Stimulated activated CD4-positive, alpha-beta T cell treated with anti-CD3 and anti-CD28 coated beads, TNF-alpha, amount 100 ng/mL, for 1 hour (primary cell): ENCODE measurements at regions not wholly inside any gene's neighbourhood (a gene's known extent, or its start where the extent isn't known, plus 50 kb on each side); places are given as distances from the start of the nearest gene placed in this dataset.
A peak's percentile ranks its signal among the peaks of the same experiment; 100 is the strongest.

Source experiments
- DNase-seq, 3 donors: peaks; one replicate each; pipeline ENCODE4 v3.0.0-alpha.2; 2020; ENCODE audit warnings: low read depth in 3 of 3, low spot score in 1 of 3

DNA sequence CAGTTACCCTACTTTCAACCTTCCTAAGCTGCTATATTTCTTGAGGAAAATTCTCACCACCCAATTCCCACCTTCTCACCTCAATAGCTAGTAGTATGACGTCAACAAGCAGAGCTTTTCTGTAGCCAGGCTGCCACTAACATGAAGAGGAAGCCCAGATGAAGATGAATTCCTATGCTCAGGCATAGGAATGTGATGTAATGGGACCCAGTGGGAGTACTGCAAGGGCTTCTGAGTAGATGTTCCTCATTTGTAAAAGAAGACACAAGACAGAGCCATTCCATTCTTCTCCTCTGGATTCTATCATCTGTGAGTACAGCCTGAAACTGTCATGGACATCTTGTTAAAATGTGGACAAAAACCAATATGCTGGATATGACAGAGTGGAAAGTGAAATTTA lies 81.6 kb upstream of the KLF3 start:
- DNase-seq: no peak

DNA sequence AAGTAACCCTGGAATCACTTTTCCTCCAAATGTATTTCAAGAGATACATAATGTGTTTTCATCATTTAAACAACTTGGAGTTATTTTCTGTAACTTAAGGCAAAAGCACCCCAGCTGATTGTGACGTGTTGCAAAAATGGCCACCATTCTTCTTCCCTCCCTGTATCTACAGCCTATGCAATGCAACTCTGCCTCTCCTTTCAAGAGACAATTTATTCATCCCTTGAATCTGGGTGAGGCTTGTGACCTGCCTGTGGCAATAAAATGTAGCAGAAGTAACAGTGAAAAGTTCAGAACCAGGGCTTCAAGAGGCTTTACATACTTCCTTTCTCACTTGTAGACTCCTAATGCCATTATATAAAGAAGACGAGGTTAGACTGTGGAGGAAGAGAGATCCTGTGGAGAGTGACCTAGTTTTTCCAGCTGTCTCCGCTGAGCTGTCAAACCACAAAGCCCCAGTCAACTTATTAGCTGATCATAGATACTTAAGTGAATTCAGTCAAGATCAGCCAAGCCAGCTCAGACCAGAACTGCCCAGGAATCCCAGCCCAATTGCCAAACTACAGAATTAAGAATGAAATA lies 81.0 kb upstream of the KLF3 start:
- peak in 1 of 3 donors; percentile 4 for DNase-seq

DNA sequence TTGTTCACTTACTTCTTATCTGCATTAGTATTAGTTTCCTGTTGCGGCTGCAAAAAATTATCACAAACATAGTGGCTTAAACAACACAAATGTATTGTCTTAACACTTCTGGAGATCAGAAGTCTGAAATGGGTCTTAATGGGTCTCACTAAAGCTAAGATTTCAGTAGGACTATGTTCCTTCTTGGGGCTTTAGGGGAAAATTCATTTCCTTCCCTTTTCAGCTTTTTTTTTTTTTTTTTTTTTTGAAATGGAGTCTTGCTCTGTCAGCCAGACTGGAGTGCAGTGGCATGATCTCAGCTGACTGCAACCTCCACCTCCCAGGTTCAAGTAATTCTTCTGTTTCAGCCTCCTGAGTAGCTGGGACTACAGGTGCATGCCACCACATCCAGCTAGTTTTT lies 78.1 kb upstream of the KLF3 start:
- no peak for DNase-seq

DNA sequence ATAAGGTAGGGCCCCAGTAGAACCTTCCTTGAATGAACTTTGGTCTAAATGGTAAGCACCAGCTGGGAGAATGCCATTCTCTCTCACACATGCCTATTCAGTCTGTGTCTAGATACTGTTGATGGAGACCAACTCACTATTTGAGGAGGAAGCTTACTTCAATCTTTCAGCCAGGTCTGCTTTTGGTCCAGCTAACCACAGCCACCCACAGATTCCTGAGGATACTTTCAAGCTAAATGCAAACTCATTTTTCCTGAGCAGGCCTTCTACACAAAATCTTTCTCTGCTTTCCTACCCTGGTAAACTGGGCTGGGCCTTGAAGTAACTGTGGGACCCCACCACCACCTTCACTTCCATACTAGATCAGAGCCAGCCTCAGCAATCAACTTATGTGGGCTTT lies 76.9 kb upstream of the KLF3 start:
- no peak for DNase-seq

DNA sequence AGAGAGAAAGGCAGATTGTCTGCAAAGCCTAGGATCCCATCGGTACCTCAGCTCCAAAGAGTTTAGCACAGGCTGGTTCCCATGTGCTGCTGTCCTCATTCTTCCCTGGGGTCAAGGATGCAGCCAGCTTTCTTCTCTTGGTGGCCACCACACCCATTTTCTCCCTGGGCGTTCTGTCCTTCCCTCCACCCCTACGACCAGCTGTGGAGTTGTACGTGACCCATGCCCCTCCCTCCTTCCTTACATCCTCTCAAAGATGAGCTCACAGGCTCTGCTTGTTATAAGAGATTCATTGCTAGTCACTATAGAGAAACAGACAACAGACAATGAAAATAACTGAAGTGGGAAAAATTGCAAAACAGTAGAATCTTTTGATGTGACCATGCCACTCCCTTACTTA lies 74.0 kb upstream of the KLF3 start:
- DNase-seq: no peak

DNA sequence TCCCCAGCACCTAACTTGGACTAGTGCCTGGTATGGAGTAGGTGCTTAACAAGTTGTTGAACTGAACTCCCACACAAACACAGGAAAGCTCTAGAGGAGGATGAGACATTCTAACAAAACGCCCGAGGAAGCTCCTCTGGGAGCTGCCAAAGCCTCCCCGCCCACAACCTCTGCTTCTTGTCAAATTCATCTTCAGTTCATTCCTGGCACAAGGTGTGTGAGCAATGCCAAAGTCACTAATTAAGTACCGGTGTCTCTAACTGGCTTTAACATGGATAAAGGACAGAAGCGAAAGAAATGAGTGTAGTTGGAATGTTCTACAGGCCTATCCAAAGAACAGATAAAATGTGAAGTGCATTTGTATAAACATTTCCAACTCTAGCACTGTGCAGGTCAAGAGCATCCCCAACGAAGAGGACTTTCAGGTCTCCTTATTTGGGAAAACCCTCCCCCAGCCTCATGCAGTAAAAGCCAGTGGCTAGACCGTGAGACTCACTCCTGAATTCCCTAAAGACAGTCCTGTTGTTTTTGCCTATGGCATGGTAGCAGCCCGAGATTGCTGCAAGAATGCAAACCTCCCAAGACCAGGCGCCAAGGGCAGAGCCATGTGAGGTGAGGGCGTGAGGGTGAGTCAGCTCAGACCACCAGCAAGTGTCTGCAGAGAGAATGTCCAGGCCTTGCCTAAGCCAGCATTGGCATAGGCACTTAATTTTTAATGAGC lies 72.2 kb upstream of the KLF3 start:
- no peak for DNase-seq

DNA sequence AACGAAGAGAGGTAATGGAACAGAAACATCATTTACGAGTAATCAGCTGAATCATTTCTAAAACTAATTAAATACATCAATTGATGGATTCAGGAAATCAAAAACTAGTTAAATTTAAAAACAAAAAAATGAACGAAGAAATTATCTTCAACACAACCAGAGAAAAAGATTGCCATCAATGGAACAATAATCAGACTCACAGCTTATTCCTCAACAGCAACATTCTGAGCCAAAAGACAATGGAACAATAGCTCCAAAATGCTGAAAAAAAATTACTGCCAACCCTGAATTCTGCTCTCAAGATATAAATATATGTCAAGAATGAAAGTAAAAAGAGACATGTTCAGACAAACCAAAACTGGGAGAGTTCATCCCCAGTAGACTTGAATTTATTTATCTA lies 65.5 kb upstream of the KLF3 start:
- DNase-seq: no peak

DNA sequence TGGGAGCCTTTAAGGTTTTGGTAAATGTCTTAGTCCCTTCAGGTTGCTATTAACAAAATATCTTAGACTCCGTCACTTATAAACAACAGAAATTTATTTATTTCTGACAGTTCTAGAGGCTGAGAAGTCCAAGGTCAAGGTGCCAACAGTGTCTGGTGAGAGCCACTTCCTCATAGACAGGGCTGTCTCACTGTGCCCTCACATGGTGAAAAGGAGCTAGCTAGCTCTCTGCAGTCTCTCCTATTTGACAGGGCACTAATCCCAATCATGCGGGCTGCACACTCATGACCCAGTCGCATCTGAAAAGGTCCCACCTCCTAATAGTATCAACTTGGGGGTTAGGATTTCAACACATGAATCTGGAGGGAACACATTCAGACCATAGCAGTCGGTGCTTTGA lies 63.4 kb upstream of the KLF3 start:
- no peak for DNase-seq

DNA sequence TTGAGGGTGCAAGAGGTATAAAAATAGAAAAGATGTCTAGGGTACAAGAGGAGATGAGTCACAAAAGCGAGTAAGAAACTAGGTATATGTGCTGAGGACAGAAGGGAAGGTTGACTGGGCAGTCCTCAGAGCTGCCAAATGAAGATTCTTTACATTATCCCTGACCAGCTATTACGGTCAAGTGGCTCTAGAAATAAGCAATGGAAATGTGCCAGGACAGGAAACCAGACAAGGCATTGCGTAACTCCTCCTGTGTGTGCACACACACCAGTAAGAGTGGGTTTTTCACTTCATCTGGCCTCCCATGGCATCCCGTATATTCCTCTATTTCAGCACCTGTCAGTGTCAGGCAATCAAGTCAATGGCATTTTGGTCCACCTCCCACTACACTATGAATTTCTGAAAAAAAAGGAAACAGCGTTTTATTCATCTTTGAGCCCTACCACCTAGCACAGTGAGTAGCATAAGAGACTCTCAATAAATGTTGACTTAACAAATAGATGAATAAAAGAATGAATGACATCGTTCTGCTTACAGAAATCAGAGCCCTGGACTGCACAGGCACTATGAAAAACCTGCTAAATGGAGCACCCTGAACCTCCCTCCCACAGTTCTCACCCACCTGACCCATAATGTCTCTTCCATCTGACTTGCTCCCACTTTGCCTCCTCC lies 62.6 kb upstream of the KLF3 start:
- no peak for DNase-seq

DNA sequence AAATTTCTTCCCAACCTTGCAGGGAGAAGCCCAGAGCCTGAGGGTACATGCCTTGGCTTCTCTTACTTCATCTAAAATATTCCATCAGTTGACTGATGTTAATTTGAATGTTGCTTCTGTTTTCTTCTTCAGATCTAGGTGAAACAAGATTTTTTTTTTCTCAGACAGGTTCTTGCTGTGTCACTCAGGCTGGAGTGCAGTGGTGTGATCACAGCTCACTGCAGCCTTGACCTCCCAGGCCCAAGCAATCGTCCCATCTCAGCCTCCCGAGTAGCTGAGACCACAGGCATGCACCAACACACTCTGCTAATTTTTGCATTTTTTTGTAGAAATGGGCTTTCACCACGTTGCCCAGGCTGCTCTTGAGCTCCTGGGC lies 62.1 kb upstream of the KLF3 start:
- no peak for DNase-seq

DNA sequence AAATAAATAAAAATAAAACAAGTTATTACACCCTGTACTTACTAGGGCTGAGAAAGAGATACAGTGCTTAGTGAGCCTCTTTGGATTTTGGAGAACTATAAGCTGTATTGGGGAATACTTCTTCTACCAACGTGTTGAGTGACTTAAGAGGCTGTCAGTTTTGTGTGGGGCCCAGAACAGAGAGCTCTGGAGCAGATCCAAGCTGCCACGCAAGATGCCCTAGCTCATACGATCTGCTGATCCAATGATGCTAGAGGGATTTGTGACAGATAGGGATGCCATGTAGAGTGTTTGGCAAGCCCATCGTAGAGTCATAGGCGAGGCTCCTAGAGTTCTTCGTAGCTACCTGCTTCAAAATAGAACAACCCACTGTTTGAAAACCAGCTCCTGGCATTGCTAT lies 60.3 kb upstream of the KLF3 start:
- DNase-seq: no peak

DNA sequence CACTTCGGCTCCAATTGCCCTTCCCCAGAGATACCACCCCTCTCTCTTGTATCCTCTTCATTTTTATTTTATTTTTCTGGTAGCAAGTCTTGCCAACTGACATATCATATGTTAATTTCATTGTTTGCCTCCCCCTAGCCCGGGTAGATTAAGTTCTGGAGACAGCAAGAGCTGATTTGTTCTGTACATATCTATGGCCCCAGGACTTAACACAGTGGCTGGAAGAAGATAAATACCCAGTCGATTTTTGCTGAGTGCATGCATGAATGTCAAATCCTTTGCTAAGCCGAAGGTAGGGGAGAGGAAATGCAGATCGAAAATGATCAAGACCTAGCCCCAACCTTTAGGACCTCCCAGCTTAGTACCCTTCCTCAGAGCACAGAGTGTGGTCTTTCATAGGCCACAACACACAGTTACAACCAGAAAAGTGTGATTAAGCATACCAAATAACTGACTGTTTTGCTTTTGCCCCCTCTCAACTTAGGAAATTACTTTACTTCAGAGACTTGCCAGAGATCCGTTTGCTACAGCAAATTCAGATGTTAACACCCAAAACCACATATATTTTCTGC lies 58.7 kb upstream of the KLF3 start:
- no peak for DNase-seq

DNA sequence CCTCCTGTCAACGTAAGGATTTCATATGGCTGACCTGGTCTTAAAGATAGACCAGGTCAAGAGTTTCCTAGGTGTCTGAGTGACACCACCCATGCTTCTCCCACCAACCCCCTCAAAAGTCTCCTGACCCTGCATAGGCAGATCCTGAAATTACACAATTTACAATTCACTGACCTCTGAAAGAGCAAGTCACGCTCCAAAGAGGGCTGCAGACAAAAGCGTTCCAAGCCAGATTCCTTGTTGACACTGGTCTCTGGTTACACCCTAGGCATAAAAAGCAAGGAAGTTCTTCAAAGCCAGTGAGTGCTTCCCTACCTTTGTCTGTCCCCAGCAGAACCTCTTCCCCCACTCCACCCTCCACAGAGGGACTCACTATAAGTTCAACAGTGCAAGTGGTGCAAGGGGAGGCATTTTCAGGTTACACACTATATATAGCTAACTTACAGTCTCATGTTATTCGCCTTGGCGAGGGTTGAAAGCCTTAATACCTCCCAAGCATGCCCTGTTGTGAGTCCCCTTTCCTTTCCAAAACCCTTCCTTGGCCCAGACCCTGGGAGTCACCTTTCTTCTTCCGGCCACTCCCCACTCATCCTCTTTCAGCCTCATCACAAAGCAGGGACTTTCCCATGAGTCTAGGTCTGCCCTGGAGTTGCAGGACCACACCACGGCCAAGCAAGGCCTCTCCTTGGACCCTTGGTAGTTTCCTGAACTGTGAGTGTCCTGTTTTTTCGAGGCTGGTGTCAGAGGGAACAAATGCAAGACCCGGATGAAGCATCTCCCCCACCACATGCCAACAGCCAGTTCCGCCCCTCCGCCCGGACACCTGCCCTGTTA lies 58.0 kb upstream of the KLF3 start:
- no peak for DNase-seq

DNA sequence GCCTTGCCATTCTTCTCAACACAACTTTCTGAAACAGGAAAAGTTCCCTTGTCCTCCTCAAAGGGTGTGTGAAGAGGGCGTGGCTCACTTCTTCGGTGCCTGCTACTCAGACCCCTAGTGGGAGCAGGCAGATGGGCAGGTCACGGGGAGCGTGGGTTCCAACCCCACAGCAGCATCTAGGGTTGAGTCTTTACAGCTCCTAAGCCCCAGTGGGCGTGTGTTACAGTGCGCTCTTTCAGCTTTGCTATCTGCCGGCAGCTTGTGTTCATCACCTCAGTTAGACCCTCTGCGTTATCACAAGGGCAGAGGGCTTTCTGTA lies 57.5 kb upstream of the KLF3 start:
- DNase-seq: no peak

DNA sequence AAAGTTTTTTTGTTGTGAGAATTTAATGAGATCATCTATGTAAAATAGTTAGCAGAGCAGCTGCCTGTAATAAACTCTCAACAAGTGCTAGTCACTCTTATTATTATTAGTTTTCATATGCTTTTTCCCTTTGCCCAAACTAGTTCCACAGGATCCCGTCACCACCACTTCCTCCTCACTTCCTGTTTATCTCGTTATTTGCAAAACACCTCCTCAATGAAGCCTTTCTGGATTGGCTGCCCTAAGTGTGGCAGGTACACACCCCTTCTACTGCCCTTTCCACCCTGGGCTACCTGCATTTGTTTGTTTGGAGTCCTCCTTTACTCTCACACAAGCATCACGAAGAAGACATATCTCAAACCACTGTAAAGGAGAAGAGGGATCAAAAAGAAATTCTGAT lies 54.4 kb upstream of the KLF3 start:
- no peak for DNase-seq

DNA sequence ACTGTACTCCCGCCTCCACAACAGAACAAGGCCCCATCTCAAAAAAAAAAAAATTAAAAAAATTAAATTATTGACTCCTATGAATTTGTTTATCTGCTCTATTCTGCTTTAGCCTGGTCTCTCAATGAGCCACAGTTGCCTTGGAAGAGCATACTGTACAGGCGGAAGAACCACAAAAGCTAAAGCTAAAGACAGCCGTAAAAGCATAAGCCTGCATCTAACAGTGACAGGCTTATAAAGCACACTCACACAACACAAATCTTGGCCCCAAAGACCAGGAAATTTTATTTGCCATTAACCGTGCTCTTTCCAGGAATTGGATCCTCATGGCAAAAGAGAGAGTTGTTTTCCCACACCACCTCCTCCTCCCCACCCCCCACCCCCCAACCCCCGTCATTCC lies 53.5 kb upstream of the KLF3 start:
- DNase-seq: no peak

DNA sequence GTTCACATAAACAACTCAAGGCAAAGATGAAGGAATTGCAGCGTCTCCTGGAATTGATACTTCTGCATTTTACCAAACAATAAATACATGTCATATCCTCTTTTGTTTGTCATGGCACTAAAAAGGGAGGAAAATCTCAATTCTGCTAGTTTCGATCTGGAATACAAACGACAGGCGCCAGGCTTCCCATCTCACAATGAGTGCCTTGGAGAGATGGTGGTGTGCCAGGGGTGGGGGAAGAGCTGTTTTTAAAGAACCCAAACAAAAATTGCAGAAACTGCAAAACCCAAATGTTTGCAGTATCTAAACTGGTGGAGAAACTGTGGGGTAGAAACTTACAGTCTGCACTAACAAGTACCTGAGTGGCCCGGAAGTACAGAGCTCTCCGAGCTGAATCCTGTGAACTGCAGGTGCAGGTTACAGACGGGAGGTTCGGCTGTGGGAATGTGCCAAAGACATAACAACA lies 53.0 kb upstream of the KLF3 start:
- DNase-seq: no peak

DNA sequence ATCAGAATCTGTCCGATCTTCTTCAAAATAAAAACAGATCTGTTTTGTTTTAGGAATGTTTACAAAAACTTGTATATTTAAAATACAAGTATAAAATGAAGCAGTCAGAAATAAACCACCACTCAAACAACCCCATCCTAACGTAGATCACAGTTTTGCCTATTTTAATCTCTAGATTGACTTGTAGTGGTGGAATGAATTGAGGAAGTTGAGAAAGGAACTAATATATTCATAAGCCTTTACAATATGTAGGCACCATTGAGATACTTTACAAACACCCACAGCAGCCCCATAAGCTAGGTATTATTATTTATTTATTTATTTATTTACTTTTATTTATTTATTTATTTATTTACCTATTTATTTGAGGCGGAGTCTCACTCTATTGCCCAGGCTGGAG lies 52.3 kb upstream of the KLF3 start:
- no peak for DNase-seq

DNA sequence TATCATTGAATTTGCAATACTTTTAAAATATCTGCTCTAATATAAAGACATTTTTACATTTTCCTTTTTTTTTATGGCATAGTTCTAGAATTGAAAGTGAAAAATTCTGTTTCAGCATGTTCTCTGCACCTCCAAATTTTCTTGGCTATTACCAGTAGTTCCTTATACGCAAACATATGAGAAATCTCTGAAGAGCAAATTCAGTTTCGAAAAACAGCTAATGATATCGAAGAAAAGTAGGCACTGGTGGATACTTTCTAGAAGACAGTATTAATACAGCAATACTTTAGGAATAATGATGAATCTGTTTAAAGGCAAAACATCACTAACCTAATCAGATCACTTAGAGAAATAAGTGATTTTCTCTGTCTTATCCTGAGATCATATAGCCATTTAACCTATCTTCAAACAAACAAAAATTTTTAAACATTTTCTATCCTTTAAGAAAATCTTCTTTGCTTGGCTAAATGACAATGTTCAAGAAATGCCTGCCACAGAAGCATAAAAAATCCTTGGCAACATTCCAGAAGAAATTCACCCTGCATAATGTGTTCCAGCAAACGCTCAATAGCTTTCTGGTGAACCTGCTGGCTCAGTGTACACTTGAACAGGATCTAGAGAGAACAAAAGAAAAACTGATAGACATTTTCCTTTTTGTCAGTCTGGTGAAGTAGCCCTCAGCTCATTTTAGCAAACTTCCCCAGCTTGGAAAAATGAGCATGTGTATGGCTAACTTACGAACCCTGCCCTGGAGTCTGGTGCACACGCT lies 51.2 kb upstream of the KLF3 start:
- DNase-seq: no peak
